ENCODE measurements at regions not wholly inside any gene's neighbourhood (a gene's known extent, or its start where the extent isn't known, plus 50 kb on each side); places are given as distances from the start of the nearest gene placed in this dataset.

DNA sequence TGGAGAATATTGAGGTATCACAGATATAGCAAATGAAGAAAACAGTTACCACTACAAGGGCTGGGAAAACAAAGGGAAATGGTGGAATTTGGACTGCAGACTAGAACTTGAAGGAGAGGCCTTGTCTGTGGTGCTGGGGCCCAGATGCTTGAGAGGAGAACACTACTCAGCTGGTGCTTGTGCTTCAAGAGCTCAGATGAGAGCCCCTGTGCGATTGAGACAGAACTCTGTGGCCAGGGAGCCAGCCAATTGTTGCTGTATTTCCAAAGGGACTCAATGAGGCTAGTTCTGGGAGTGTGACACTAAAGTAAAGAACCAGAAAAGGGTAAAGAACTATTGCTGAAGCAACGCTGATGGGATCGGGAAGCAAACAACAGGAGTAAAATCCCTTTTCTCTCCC is 406.5 kb upstream of the SEMA3D start:
- no peak for DNase-seq
- no peak for ATAC-seq (ENCODE audit: poor library complexity)
- intact Hi-C loops (cut with DNase I): no loop called here

- DNase-seq: no peak
- intact Hi-C loops (cut with DNase I): no loop called here
- no peak for ATAC-seq (ENCODE audit: poor library complexity)
These were observed 400.9 kb upstream of the SEMA3D start for GRCh38 chr7:85587785-85588184.

GRCh38 chr7:85586091-85586490 is 399.2 kb upstream of the SEMA3D start:
- DNase-seq: no peak
- intact Hi-C loops (cut with DNase I): no loop called here
- ATAC-seq (ENCODE audit: poor library complexity): no peak

- ATAC-seq (ENCODE audit: poor library complexity) (no peak), DNase-seq (no peak)
- intact Hi-C loops (cut with DNase I): no loop called here
These were observed 396.5 kb upstream of the SEMA3D start for GRCh38 chr7:85583131-85583953.

DNA sequence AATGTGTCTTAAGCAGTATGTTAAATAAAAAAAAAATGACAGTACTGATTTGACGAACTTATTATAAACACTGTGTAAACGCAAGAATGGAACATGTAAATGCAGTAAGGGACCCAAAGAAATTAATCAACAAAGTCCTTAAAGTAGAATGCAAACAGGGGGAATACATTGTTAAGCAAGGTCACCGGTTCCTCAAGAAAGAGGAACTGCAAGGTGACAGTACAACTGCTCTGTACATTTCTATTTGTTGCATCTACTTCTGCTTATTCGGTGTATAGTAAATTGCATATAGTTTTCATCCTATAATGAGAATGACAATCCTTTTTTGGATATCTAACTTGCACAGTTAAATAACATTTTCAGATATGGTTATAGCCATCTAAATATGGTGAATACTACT is 387.0 kb upstream of the SEMA3D start:
- DNase-seq: no peak
- intact Hi-C loops (cut with DNase I): no loop called here
- ATAC-seq (ENCODE audit: poor library complexity): no peak

- DNase-seq: no peak
- ATAC-seq (ENCODE audit: poor library complexity): no peak
- intact Hi-C loops (cut with DNase I): no loop called here
These were observed 386.5 kb upstream of the SEMA3D start for GRCh38 chr7:85573346-85573745.

- ATAC-seq (ENCODE audit: poor library complexity) (no peak), DNase-seq (no peak)
- intact Hi-C loops (cut with DNase I): no loop called here
These were observed 384.0 kb upstream of the SEMA3D start for GRCh38 chr7:85570898-85571297.

- ATAC-seq (ENCODE audit: poor library complexity) (no peak), DNase-seq (no peak)
- intact Hi-C loops (cut with DNase I): no loop called here
These were observed 381.1 kb upstream of the SEMA3D start for GRCh38 chr7:85567983-85568382.

- no peak for DNase-seq
These were observed 379.4 kb upstream of the SEMA3D start for GRCh38 chr7:85566095-85566794.

DNA sequence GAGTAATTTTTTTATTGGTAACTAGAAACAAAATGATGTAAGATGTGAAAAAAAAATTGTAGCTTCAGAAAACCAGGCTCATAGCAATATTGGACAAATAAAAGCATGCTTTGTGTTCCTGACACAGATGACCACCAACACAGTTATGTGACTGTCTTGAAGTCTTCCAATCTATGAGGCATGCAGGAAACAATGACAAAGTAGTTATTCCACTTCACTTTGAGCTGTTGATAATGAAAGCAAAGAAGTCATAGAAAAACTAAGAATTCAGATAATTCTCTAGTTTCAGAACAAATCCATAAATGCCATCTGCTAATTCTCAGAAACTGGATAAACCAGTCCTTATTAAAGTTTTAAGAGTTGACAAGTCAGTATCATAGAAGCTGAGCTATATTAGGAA is 378.4 kb upstream of the SEMA3D start:
- DNase-seq (no peak), ATAC-seq (ENCODE audit: poor library complexity) (no peak)
- intact Hi-C loops (cut with DNase I): no loop called here

More at GRCh38 chr7:85566095-85566794, 379.4 kb upstream of the SEMA3D start:
- intact Hi-C loops (cut with DNase I): no loop called here
- no peak for ATAC-seq (ENCODE audit: poor library complexity)

- ATAC-seq (ENCODE audit: poor library complexity) (no peak), DNase-seq (no peak)
- intact Hi-C loops (cut with DNase I): no loop called here
These were observed 378.0 kb upstream of the SEMA3D start for GRCh38 chr7:85564861-85565260.

- ATAC-seq (ENCODE audit: poor library complexity): no peak
- no peak for DNase-seq
- intact Hi-C loops (cut with DNase I): no loop called here
These were observed 374.9 kb upstream of the SEMA3D start for GRCh38 chr7:85561706-85562105.

DNA sequence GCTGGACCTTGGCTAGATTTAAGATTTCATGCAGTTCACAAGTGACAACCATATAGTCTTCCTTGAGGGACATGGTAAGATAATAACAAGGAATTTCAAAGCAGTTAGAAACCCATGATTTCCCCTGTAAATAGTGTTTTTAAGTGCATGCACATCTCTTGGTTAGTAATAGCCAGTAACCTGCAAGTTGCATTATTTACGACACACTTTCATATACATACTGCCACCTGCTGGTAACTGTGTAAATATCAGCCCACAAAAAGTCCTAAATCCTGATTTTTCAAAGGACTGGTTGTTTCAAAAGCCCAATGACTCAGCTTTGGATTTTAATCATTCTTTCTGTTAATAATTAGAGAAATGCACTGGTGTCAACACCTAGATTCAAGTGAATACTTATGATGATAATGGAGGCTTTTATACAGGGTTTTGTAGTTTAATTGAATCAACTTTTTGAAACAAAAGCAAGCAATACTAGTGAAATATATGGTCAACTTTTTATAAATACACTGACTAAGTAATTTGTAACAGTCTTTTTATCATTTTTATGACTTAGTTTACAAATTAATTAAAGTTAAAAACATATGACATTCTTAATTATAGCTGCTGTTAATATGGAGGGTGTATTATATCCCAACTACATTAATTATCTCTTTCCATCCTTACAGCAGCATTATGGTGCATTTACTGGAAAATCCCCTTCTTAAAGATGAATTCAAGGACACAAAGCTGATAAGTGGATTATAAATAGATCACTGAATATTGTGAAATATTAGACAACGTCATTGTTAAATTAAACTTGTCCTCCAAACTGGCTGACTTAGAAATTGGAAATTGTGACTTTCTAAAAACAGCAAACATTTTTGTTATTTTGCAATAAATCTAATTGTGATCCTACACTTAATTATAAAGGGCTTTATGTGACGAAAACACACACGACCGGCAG is 367.7 kb upstream of the SEMA3D start:
- peak; percentile 41 for ATAC-seq (ENCODE audit: poor library complexity)
- DNase-seq: no peak
- intact Hi-C loops (cut with DNase I): loop anchor here (5.0 to 10.0 kb wide), 2 partner anchors 512 to 1620 kb away; no protein-coding TSS in a partner anchor

DNA sequence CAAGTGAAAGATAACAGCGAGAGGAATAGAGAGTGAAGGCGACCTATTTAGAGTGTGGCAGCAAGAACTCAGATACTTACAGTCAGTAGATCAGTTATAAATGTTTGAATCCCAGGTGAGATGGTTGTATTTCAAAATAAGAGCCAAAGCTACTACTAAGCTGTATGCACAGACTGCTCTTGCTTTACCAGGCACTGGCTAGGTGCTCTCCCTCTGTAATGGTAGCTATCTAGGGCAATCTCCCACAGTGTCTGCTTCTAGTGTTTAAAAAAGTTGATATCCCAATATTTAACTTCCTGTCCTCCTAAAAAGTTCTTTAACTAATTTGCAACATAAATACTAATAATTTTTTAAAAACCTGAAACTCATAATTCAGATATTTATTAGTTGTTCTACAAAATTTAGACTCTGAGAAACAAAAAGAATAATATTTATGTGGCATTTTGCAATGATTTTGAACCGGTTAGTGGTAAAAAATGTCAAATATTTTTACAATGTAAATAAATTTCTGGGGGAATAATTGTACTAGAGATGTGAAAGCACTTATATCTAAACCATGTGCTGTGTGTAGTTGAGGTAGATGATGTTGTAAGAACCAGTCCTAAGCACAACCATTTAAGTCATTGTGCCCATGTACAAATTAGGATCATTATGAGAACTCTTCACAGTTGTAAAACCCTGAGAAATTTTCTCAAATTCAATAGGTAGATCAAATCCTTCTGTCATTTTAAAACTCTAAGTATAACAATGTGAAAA is 349.3 kb upstream of the SEMA3D start:
- no peak for ATAC-seq (ENCODE audit: poor library complexity)
- no peak for DNase-seq
- intact Hi-C loops (cut with DNase I): no loop called here

GRCh38 chr7:85529831-85530230 is 343.0 kb upstream of the SEMA3D start:
- no peak for ATAC-seq (ENCODE audit: poor library complexity)
- no peak for DNase-seq
- intact Hi-C loops (cut with DNase I): no loop called here

GRCh38 chr7:85529201-85529600 is 342.3 kb upstream of the SEMA3D start:
- intact Hi-C loops (cut with DNase I): no loop called here
- DNase-seq (no peak), ATAC-seq (ENCODE audit: poor library complexity) (no peak)

DNA sequence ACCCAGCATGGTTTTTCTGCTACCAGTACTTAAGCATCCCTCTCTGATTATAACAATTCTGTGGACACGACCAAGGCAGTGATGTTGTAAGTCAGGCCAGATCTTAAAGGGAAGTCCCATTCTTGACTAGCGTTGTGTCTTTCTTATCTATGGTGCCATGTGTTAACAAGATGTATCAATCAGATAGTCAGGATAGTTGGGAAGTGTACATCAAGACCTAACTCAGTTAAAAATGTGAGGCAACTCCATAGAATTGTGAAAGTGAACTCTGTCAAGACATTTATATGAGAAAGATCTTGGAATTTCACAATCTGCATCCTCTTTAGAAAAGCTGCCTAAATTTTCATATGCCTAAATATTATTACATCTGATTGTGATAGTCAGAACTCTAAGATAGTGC is 341.7 kb upstream of the SEMA3D start:
- DNase-seq: no peak
- intact Hi-C loops (cut with DNase I): no loop called here
- no peak for ATAC-seq (ENCODE audit: poor library complexity)

GRCh38 chr7:85525676-85526075 is 338.8 kb upstream of the SEMA3D start:
- ATAC-seq (ENCODE audit: poor library complexity) (no peak), DNase-seq (no peak)
- intact Hi-C loops (cut with DNase I): no loop called here

DNA sequence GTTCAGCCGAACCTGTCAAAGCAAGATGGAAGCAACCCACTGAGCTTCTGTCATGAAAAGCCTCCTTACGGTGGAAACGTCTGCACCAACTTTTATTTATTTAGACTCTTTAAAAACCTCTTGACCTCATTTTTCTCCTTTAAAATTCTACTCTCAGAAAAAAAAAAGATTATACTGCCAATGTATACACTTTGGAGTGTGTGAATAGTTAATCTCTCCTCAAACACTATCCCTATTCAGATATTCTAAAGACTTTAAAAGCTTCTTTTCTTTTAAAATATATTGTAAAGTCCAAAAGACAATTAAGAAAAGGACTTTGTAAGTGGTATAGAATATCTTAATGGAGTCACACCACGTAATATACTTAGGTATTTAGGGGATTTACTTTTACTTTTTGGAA is 335.2 kb upstream of the SEMA3D start:
- intact Hi-C loops (cut with DNase I): no loop called here
- no peak for ATAC-seq (ENCODE audit: poor library complexity)
- no peak for DNase-seq
